CD8-positive, alpha-beta memory T cell (primary cell): ENCODE measurements at regions not wholly inside any gene's neighbourhood (a gene's known extent, or its start where the extent isn't known, plus 50 kb on each side); places are given as distances from the start of the nearest gene placed in this dataset.
"Not testable (repeated sequence)": the region's sequence is repeated elsewhere in the genome, so short reads cannot be mapped to it uniquely, and the experiment has no call there.

Source experiments
- CTCF ChIA-PET: fragments of 350-600 bp; sonication (Branson Sonifier 250); formaldehyde crosslinking; loops from one replicate; lab custom pipeline; 2021; ENCODE audit warnings: antibody characterized with exemption; lab: Charles Lee
- POLR2A ChIA-PET: fragments of 350-600 bp; sonication (Branson Sonifier 250); formaldehyde crosslinking; loops from one replicate; lab custom pipeline; 2021; ENCODE audit warnings: antibody characterized with exemption; lab: Charles Lee
- DNase-seq, 5 donors: peaks; one replicate each; pipeline versions ENCODE4 v3.0.0 to v3.0.0-alpha.2; 2020 to 2022; ENCODE audit warnings: mixed read lengths in 1 of 5
- H3K27ac ChIP-seq: one replicate; pipeline ENCODE4 v1.7.0; 2013; ENCODE audit warnings: low read depth, mild to moderate bottlenecking, low read length, moderate library complexity
- H3K27me3 ChIP-seq: 2 replicates; pipeline ENCODE4 v1.7.0; 2013; ENCODE audit warnings: low read length, mild to moderate bottlenecking; ENCODE audit not compliant: insufficient read depth, poor library complexity, severe bottlenecking
- H3K36me3 ChIP-seq: 2 replicates; pipeline ENCODE4 v1.7.0; 2013; ENCODE audit warnings: mild to moderate bottlenecking, low read length, moderate library complexity; ENCODE audit not compliant: insufficient read depth
- H3K4me1 ChIP-seq: 2 replicates; pipeline ENCODE4 v1.7.0; 2013; ENCODE audit warnings: mild to moderate bottlenecking, low read length, moderate library complexity; ENCODE audit not compliant: insufficient read depth
- H3K4me3 ChIP-seq: 2 replicates; pipeline ENCODE4 v1.7.0; 2013; ENCODE audit warnings: mild to moderate bottlenecking, low read length
- H3K9me3 ChIP-seq: 2 replicates; pipeline ENCODE4 v1.7.0; 2013; ENCODE audit warnings: mild to moderate bottlenecking, low read length
- H3K27ac Mint-ChIP-seq, 8 donors: one replicate each; pipeline ENCODE4 v1.8.0; 2020 to 2021; ENCODE audit warnings: mixed read lengths in 8 of 8, mild to moderate bottlenecking in 6 of 8, inconsistent platforms in 3 of 8, moderate library complexity in 3 of 8
- H3K27me3 Mint-ChIP-seq, 2 donors: one replicate each; pipeline ENCODE4 v1.8.0; 2020 to 2021; ENCODE audit warnings: mixed read lengths in 2 of 2, mild to moderate bottlenecking in 1 of 2, moderate library complexity in 1 of 2
- H3K36me3 Mint-ChIP-seq, 3 donors: one replicate each; pipeline ENCODE4 v1.8.0; 2020 to 2021; ENCODE audit warnings: mixed read lengths in 3 of 3, inconsistent platforms in 1 of 3, mild to moderate bottlenecking in 1 of 3
- H3K4me1 Mint-ChIP-seq, 3 donors: one replicate each; pipeline ENCODE4 v1.8.0; 2020 to 2021; ENCODE audit warnings: mixed read lengths in 3 of 3, inconsistent platforms in 1 of 3, mild to moderate bottlenecking in 1 of 3
- H3K4me3 Mint-ChIP-seq, 7 donors: one replicate each; pipeline ENCODE4 v1.8.0; 2020 to 2021; ENCODE audit warnings: mixed read lengths in 7 of 7, mild to moderate bottlenecking in 6 of 7, moderate library complexity in 4 of 7, inconsistent platforms in 2 of 7
- H3K9me3 Mint-ChIP-seq, 5 donors: one replicate each; pipeline ENCODE4 v1.8.0; 2020 to 2022; ENCODE audit warnings: mixed read lengths in 5 of 5, mild to moderate bottlenecking in 3 of 5, moderate library complexity in 2 of 5, inconsistent platforms in 1 of 5

DNA sequence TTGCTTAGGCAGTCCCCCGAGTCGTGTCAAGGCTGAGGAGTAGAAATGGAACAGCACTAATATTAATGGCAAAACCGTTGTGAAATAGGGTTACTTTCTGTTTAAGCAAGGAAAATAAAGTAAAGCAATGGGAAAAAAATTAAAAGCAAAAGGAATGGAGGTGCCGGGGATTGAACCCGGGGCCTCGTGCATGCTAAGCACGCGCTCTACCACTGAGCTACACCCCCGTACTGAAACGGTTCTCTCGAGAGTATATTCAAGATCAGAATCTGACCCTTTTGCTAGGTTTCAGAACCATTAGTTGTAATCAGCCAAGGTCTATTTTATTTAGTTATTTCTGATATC is 85.5 kb downstream of the TRIM27 start:
- Mint-ChIP-seq H3K27me3 (peaks cover 27 to 48% of the 10 kb centered on the region in 2 donors), H3K27ac (peak overlapping the region; percentile 47 to 91 (median 85)), H3K4me1 (peaks cover 22 to 28% (median 25%) of the 10 kb centered on the region in 3 donors), H3K36me3 (peaks cover 0 to 8% (median 0%) of the 10 kb centered on the region in 3 donors), H3K9me3 (peaks cover 0 to 5% (median 0%) of the 10 kb centered on the region in 5 donors), H3K4me3 (peak overlapping the region; percentile 83 to 97 (median 91))
- CTCF ChIA-PET = interaction anchor here (0.8 to 10.0 kb wide), 26 partner anchors 11 to 1150 kb away, joined by 3 to 153 read pairs (median 10); no protein-coding TSS in a partner anchor
- H3K4me1 ChIP-seq = peaks cover 7% of the 10 kb centered on the region
- POLR2A ChIA-PET = interaction anchor here (0.6 to 2.5 kb wide), 9 partner anchors 25 to 1031 kb away, joined by 3 to 16 read pairs (median 9); a partner anchor contains a TSS
- H3K27me3 ChIP-seq = no peaks in the 10 kb centered on the region
- H3K27ac ChIP-seq = peak overlapping the region; percentile 52
- DNase-seq = peak; percentile 42 to 87 (median 75)
- H3K4me3 ChIP-seq = peak overlapping the region; percentile 73
- no peaks in the 10 kb centered on the region for H3K9me3 ChIP-seq
- H3K36me3 ChIP-seq = no peaks in the 10 kb centered on the region

DNA sequence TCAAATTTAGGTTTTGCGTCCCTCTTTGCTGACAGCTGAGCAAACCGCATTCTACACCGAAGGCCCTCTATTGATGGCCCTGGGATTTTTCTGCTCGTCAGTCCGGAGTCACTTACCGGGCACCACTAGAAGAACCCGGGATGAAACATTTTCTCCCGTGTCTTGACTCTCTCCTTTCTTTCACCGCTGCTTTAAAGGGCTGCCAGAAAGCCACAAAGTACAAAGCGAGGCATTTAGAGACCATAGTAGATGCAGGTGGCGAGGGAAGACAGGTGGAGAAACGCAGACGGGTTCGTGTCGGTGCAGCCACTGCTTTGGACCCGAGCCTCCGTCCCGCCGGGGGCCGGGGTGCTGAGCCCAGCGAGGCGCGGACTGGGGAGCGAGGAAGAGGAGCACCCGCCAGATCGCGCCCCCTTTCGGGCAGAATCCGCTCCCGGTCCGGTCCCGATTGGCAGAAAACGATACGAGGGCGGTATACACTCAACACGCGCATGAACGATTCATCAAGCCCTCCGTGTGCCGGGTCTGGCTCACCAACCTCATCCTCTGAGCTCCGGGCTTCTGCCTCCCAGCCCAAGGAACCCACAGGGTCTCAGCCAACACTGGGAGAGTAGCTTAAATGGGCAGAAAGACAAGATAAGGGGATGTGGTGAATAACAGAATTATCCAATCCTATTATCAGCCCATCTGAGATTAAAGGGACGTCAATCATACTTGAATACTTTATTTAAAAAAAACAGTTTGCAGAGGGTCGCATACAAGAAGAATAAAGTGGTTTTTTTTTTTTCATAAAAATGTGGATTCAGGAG is 84.9 kb downstream of the TRIM27 start:
- no peaks in the 10 kb centered on the region for H3K36me3 ChIP-seq
- H3K4me3 ChIP-seq = peak overlapping the region; percentile 73
- ChIA-PET POLR2A (interaction anchor here (0.6 to 2.5 kb wide), 10 partner anchors 24 to 1031 kb away, joined by 3 to 16 read pairs (median 7); partner anchors contain the start of gene ZNF311), CTCF (interaction anchor here (0.7 to 10.0 kb wide), 27 partner anchors 10 to 1151 kb away, joined by 3 to 153 read pairs (median 10); no protein-coding TSS in a partner anchor)
- Mint-ChIP-seq H3K4me3 (peak overlapping the region; percentile 83 to 97 (median 91)), H3K27ac (peak overlapping the region; percentile 66 to 91 (median 85)), H3K9me3 (peaks cover 0 to 5% (median 0%) of the 10 kb centered on the region in 5 donors), H3K36me3 (peaks cover 0 to 8% (median 0%) of the 10 kb centered on the region in 3 donors), H3K27me3 (peaks cover 26 to 46% of the 10 kb centered on the region in 2 donors), H3K4me1 (peaks cover 22 to 28% (median 25%) of the 10 kb centered on the region in 3 donors)
- H3K27me3 ChIP-seq = no peaks in the 10 kb centered on the region
- peaks cover 7% of the 10 kb centered on the region for H3K4me1 ChIP-seq
- no peaks in the 10 kb centered on the region for H3K9me3 ChIP-seq
- peak; percentile 65 to 86 (median 72) for DNase-seq
- peak overlapping the region; percentile 52 for H3K27ac ChIP-seq

DNA sequence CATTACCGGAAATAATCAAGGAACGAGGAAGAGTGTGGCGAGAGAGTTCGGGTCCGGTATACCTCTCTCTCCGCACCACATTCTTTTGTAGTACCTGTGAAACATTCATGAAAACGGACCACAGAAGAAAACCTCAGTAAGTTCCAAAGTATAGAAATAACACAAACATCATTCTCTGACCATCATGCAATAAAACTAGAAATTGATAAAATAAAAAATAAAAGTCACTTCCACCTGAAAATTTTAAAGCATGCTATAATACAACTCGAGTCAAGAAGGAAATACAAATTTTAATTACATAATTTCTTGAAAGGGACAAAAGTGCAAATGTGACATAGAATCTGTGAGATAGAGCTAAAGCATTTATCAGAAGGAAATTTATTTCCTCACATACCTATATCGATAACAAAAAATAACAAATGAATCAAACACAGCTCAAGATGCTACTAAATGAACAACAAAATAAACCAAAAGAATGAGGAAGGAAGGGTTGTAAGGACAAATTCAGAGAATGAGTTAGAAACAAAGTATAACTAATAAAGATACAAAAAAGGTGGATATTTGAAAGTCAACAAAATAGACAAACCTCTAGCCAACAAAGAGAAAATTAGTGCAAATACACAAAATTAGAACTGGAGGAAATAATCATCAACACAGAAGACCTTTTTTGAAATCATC is 84.2 kb downstream of the TRIM27 start:
- Mint-ChIP-seq H3K4me1 (peaks cover 22 to 28% (median 25%) of the 10 kb centered on the region in 3 donors), H3K27me3 (peaks cover 21 to 46% of the 10 kb centered on the region in 2 donors), H3K36me3 (peaks cover 0 to 8% (median 0%) of the 10 kb centered on the region in 3 donors), H3K9me3 (peaks cover 0 to 5% (median 0%) of the 10 kb centered on the region in 5 donors), H3K27ac (peak overlapping the region in 2 of 8 donors; percentile 81 to 90), H3K4me3 (peak overlapping the region; percentile 83 to 97 (median 91))
- Histone ChIP-seq H3K4me3 (peak overlapping the region; percentile 73), H3K9me3 (no peaks in the 10 kb centered on the region), H3K4me1 (peaks cover 7% of the 10 kb centered on the region), H3K27me3 (no peaks in the 10 kb centered on the region), H3K27ac (peak overlapping the region; percentile 52), H3K36me3 (no peaks in the 10 kb centered on the region)
- CTCF ChIA-PET = interaction anchor here (0.7 to 10.0 kb wide), 15 partner anchors 9 to 1152 kb away, joined by 3 to 153 read pairs (median 18); no protein-coding TSS in a partner anchor
- POLR2A ChIA-PET = interaction anchor here (0.6 to 2.3 kb wide), 4 partner anchors 24 to 165 kb away, joined by 3 to 9 read pairs (median 5); partner anchors contain the start of gene ZNF311
- DNase-seq = no peak

DNA sequence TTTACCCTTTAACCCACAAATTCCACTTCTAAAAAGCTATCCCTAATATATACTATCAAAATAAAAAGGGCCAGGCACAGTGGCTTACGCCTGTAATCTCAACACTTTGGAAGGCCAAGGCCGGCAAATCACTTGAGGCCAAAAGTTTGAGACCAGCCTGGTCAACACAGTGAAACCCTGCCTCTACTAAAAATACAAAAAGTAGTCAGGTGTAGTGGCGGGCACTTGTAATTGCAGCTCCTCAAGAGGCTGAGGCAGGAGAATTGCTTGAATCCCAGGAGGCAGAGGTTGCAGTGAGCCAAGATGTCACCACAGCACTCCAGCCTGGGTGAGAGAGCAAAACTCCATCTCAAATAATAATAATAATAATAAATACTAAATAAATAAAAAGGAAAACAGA is 82.5 kb downstream of the TRIM27 start:
- no peak for DNase-seq
- POLR2A ChIA-PET = interaction anchor here (0.6 to 0.7 kb wide), 2 partner anchors 14 to 1657 kb away, joined by 3 to 6 read pairs; no protein-coding TSS in a partner anchor
- no peak overlapping the region for H3K4me3 Mint-ChIP-seq

GRCh38 chr6:28848756-28849155 is 75.0 kb downstream of the TRIM27 start:
- peak in 3 of 5 donors; percentile 24 to 73 (median 63) for DNase-seq
- POLR2A ChIA-PET = not testable (repeated sequence)

More for the DNA sequence above, 82.5 kb downstream of the TRIM27 start:
- H3K4me1 ChIP-seq = peaks cover 7% of the 10 kb centered on the region
- no peaks in the 10 kb centered on the region for H3K9me3 ChIP-seq
- no peak overlapping the region for H3K4me3 ChIP-seq
- no peak overlapping the region for H3K27ac ChIP-seq
- CTCF ChIA-PET = interaction anchor here (1.3 to 10.0 kb wide), 4 partner anchors 44 to 173 kb away, joined by 3 to 153 read pairs (median 26); no protein-coding TSS in a partner anchor
- peaks cover 22 to 43% of the 10 kb centered on the region in 2 donors for H3K27me3 Mint-ChIP-seq
- no peaks in the 10 kb centered on the region for H3K36me3 ChIP-seq
- no peaks in the 10 kb centered on the region for H3K27me3 ChIP-seq
- peaks cover 0 to 5% (median 0%) of the 10 kb centered on the region in 5 donors for H3K9me3 Mint-ChIP-seq
- peaks cover 22 to 28% (median 25%) of the 10 kb centered on the region in 3 donors for H3K4me1 Mint-ChIP-seq
- H3K36me3 Mint-ChIP-seq = peaks cover 0 to 8% (median 0%) of the 10 kb centered on the region in 3 donors
- no peak overlapping the region for H3K27ac Mint-ChIP-seq

More at GRCh38 chr6:28848756-28849155, 75.0 kb downstream of the TRIM27 start:
- H3K4me3 ChIP-seq, H3K4me3 Mint-ChIP-seq, H3K9me3 Mint-ChIP-seq, H3K36me3 ChIP-seq, H3K27me3 ChIP-seq, H3K36me3 Mint-ChIP-seq, H3K9me3 ChIP-seq, H3K27ac ChIP-seq, H3K4me1 ChIP-seq, H3K27ac Mint-ChIP-seq, H3K4me1 Mint-ChIP-seq: not testable (repeated sequence)
- CTCF ChIA-PET = interaction anchor here (0.8 to 3.3 kb wide), 9 partner anchors 11 to 171 kb away, joined by 3 to 20 read pairs (median 6); no protein-coding TSS in a partner anchor
- peaks cover 17 to 24% of the 10 kb centered on the region in 2 donors for H3K27me3 Mint-ChIP-seq
